Thymus (tissue), 11 donors: ENCODE measurements at regions not wholly inside any gene's neighbourhood (a gene's known extent, or its start where the extent isn't known, plus 50 kb on each side); places are given as distances from the start of the nearest gene placed in this dataset.

Experiments used
- DNase-seq, 9 donors: peaks; one replicate each; pipeline ENCODE4 v3.0.0-alpha.2; 2013; ENCODE audit warnings: low spot score in 9 of 9, low read depth in 6 of 9, missing footprints in 1 of 9
- H3K27ac ChIP-seq, 2 donors: one replicate each; pipeline ENCODE4 v1.5.1; 2013; ENCODE audit warnings: control low read depth in 1 of 2, low read depth in 1 of 2, low read length in 1 of 2, mild to moderate bottlenecking in 1 of 2, moderate library complexity in 1 of 2
- H3K27me3 ChIP-seq, 2 donors: one replicate each; pipeline ENCODE4 v1.5.1; 2013; ENCODE audit warnings: low read length in 1 of 2; ENCODE audit not compliant: control insufficient read depth in 2 of 2, insufficient read depth in 1 of 2
- H3K36me3 ChIP-seq, 2 donors: one replicate each; pipeline ENCODE4 v1.5.1; 2013; ENCODE audit warnings: low read length in 1 of 2, mild to moderate bottlenecking in 1 of 2, moderate library complexity in 1 of 2; ENCODE audit not compliant: control insufficient read depth in 2 of 2, insufficient read depth in 2 of 2
- H3K4me1 ChIP-seq, 2 donors: one replicate each; pipeline ENCODE4 v1.5.1; 2013; ENCODE audit warnings: low read length in 2 of 2; ENCODE audit not compliant: control insufficient read depth in 2 of 2, insufficient read depth in 2 of 2
- H3K4me3 ChIP-seq, 2 donors: one replicate each; pipeline ENCODE4 v1.5.1; 2013; ENCODE audit warnings: low read length in 2 of 2, control low read depth in 1 of 2, mild to moderate bottlenecking in 1 of 2
- H3K9me3 ChIP-seq, 2 donors: one replicate each; pipeline ENCODE4 v1.5.1; 2013; ENCODE audit warnings: low read length in 1 of 2, mild to moderate bottlenecking in 1 of 2; ENCODE audit not compliant: control insufficient read depth in 2 of 2, insufficient read depth in 1 of 2
- WGBS: extraction: QIAGEN DNeasy Blood & Tissue Kit; methylation state at CpG from one replicate; pipeline ENCODE4 v1.1.7; 2013; 5-methylcytosine and 5-hydroxymethylcytosine counted together
- donor health status: healthy.

GRCh38 chr2:136628490-136628889 lies 136.9 kb upstream of the THSD7B start:
- H3K27ac ChIP-seq = no peak overlapping the region
- H3K4me3 ChIP-seq = no peak overlapping the region
- WGBS = 79% methylated on average over 4 of the region's 4 CpGs
- no peak for DNase-seq
- no peaks in the 10 kb centered on the region for H3K27me3 ChIP-seq
- no peaks in the 10 kb centered on the region for H3K4me1 ChIP-seq
- no peaks in the 10 kb centered on the region for H3K9me3 ChIP-seq
- H3K36me3 ChIP-seq = no peaks in the 10 kb centered on the region

GRCh38 chr2:136613096-136613495 lies 152.2 kb upstream of the THSD7B start:
- Histone ChIP-seq H3K27me3 (no peaks in the 10 kb centered on the region), H3K36me3 (no peaks in the 10 kb centered on the region), H3K27ac (no peak overlapping the region), H3K4me3 (no peak overlapping the region), H3K4me1 (no peaks in the 10 kb centered on the region), H3K9me3 (no peaks in the 10 kb centered on the region)
- WGBS = 88% methylated on average over 4 of the region's 4 CpGs
- no peak for DNase-seq

GRCh38 chr2:136612079-136612478 lies 153.3 kb upstream of the THSD7B start:
- H3K27ac ChIP-seq = no peak overlapping the region
- no peak for DNase-seq
- no peaks in the 10 kb centered on the region for H3K27me3 ChIP-seq
- WGBS = 97% methylated on average over 3 of the region's 3 CpGs
- H3K36me3 ChIP-seq = no peaks in the 10 kb centered on the region
- H3K9me3 ChIP-seq = no peaks in the 10 kb centered on the region
- H3K4me1 ChIP-seq = no peaks in the 10 kb centered on the region
- no peak overlapping the region for H3K4me3 ChIP-seq

GRCh38 chr2:136611451-136611850 lies 153.9 kb upstream of the THSD7B start:
- no peak overlapping the region for H3K27ac ChIP-seq
- no peak overlapping the region for H3K4me3 ChIP-seq
- no peaks in the 10 kb centered on the region for H3K36me3 ChIP-seq
- H3K9me3 ChIP-seq = no peaks in the 10 kb centered on the region
- no peak for DNase-seq
- H3K4me1 ChIP-seq = no peaks in the 10 kb centered on the region
- no peaks in the 10 kb centered on the region for H3K27me3 ChIP-seq
- WGBS = 74% methylated on average over 1 of the region's 1 CpG

- WGBS = 23% methylated on average over 4 of the region's 4 CpGs
- H3K4me3 ChIP-seq = no peak overlapping the region
- no peaks in the 10 kb centered on the region for H3K27me3 ChIP-seq
- no peaks in the 10 kb centered on the region for H3K4me1 ChIP-seq
- H3K36me3 ChIP-seq = no peaks in the 10 kb centered on the region
- peak; percentile 2 to 45 (median 16) for DNase-seq
- H3K27ac ChIP-seq = no peak overlapping the region
- H3K9me3 ChIP-seq = no peaks in the 10 kb centered on the region
These were observed 182.6 kb upstream of the THSD7B start for GRCh38 chr2:136582628-136583205.

- no peak overlapping the region for H3K4me3 ChIP-seq
- WGBS = 59% methylated on average over 2 of the region's 2 CpGs
- H3K4me1 ChIP-seq = no peaks in the 10 kb centered on the region
- no peaks in the 10 kb centered on the region for H3K9me3 ChIP-seq
- no peaks in the 10 kb centered on the region for H3K27me3 ChIP-seq
- DNase-seq = no peak
- H3K27ac ChIP-seq = no peak overlapping the region
- H3K36me3 ChIP-seq = no peaks in the 10 kb centered on the region
These were observed 193.0 kb upstream of the THSD7B start for GRCh38 chr2:136572335-136572734.

GRCh38 chr2:136557203-136557602 lies 208.1 kb upstream of the THSD7B start:
- H3K27me3 ChIP-seq = no peaks in the 10 kb centered on the region
- H3K27ac ChIP-seq = no peak overlapping the region
- WGBS = 95% methylated on average over 1 of the region's 1 CpG
- H3K4me3 ChIP-seq = no peak overlapping the region
- no peaks in the 10 kb centered on the region for H3K4me1 ChIP-seq
- H3K36me3 ChIP-seq = no peaks in the 10 kb centered on the region
- no peaks in the 10 kb centered on the region for H3K9me3 ChIP-seq
- no peak for DNase-seq

- H3K36me3 ChIP-seq = no peaks in the 10 kb centered on the region
- DNase-seq = no peak
- 67% methylated on average over 1 of the region's 1 CpG for WGBS
- no peaks in the 10 kb centered on the region for H3K27me3 ChIP-seq
- no peaks in the 10 kb centered on the region for H3K4me1 ChIP-seq
- H3K4me3 ChIP-seq = no peak overlapping the region
- no peaks in the 10 kb centered on the region for H3K9me3 ChIP-seq
- H3K27ac ChIP-seq = no peak overlapping the region
These were observed 215.2 kb upstream of the THSD7B start for GRCh38 chr2:136550181-136550580.

GRCh38 chr2:136539355-136539754 lies 226.0 kb upstream of the THSD7B start:
- no peaks in the 10 kb centered on the region for H3K36me3 ChIP-seq

GRCh38 chr2:136538489-136538888 lies 226.9 kb upstream of the THSD7B start:
- no peak for DNase-seq
- Histone ChIP-seq H3K9me3 (no peaks in the 10 kb centered on the region), H3K27me3 (no peaks in the 10 kb centered on the region), H3K4me1 (no peaks in the 10 kb centered on the region), H3K27ac (no peak overlapping the region), H3K4me3 (no peak overlapping the region), H3K36me3 (no peaks in the 10 kb centered on the region)
- WGBS = 75% methylated on average over 4 of the region's 4 CpGs

More at GRCh38 chr2:136539355-136539754, 226.0 kb upstream of the THSD7B start:
- no peaks in the 10 kb centered on the region for H3K4me1 ChIP-seq
- WGBS = 95% methylated on average over 5 of the region's 5 CpGs
- no peak overlapping the region for H3K27ac ChIP-seq
- H3K4me3 ChIP-seq = no peak overlapping the region
- no peaks in the 10 kb centered on the region for H3K27me3 ChIP-seq
- DNase-seq = no peak
- H3K9me3 ChIP-seq = no peaks in the 10 kb centered on the region
